Esophagus squamous epithelium (tissue), 4 donors: ENCODE measurements at regions not wholly inside any gene's neighbourhood (a gene's known extent, or its start where the extent isn't known, plus 50 kb on each side); places are given as distances from the start of the nearest gene placed in this dataset.

ENCODE experiments used
- POLR2A ChIP-seq, 4 donors: fragments of 450-650 bp; IDR thresholded peaks; one replicate each; pipeline ENCODE4 v1.6.1; 2017; ENCODE audit warnings: antibody characterized with exemption in 4 of 4, mild to moderate bottlenecking in 4 of 4, moderate library complexity in 3 of 4
- TF ChIP-seq, protein P1 (sequence below), 6 experiments: fragments of 450-650 bp in 4 of 6; fragments of 200-600 bp in 2 of 6; sonication (generic) in 2 of 6; IDR thresholded peaks; one replicate each; pipeline ENCODE4 v1.5.1; 2016 to 2019; ENCODE audit warnings: antibody characterized with exemption in 6 of 6, mild to moderate bottlenecking in 4 of 6, moderate library complexity in 4 of 6

DNA sequence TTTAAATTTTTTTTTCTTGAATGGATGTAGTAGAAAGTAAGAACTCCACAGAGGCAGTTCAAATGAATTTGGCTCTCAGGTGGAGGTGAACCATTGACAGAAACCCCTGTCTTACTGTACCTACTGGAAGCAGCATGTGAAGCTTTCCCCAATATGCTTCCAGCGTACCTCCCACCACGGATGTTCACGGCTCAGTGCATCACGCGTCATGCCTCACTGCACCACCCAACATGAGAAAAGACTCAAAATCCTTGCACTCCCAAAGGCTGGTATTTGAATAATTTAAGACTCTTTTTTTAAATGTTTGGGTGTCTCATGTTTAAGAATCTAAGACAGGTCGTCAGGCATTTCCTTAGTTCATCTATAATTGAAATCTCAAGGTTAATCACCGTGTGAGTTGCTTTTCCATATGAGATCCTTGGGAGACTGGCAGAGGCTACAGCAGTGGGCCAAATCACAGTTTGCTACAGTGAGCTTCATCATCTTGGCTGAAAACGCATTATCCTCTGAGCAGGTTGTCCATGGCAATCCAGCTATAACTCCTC lies 846.4 kb downstream of the DCDC2C start:
- TF ChIP-seq, protein P1, sequence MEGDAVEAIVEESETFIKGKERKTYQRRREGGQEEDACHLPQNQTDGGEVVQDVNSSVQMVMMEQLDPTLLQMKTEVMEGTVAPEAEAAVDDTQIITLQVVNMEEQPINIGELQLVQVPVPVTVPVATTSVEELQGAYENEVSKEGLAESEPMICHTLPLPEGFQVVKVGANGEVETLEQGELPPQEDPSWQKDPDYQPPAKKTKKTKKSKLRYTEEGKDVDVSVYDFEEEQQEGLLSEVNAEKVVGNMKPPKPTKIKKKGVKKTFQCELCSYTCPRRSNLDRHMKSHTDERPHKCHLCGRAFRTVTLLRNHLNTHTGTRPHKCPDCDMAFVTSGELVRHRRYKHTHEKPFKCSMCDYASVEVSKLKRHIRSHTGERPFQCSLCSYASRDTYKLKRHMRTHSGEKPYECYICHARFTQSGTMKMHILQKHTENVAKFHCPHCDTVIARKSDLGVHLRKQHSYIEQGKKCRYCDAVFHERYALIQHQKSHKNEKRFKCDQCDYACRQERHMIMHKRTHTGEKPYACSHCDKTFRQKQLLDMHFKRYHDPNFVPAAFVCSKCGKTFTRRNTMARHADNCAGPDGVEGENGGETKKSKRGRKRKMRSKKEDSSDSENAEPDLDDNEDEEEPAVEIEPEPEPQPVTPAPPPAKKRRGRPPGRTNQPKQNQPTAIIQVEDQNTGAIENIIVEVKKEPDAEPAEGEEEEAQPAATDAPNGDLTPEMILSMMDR (IDR thresholded peaks at IDR 0.05): no peak
- no peak for TF ChIP-seq POLR2A (IDR thresholded peaks at IDR 0.05)
